Lower leg skin (tissue), 4 donors: ENCODE measurements at regions not wholly inside any gene's neighbourhood (a gene's known extent, or its start where the extent isn't known, plus 50 kb on each side); places are given as distances from the start of the nearest gene placed in this dataset.

Source experiments
- DNase-seq, 2 donors: peaks; one replicate each; pipeline ENCODE4 v3.0.0-alpha.2; 2019; ENCODE audit warnings: low spot score in 2 of 2
- H3K4me3 ChIP-seq: fragments of 200-600 bp; sonication (generic); 2 replicates; pipeline ENCODE4 v1.5.1; 2017; ENCODE audit warnings: mild to moderate bottlenecking, low read depth; ENCODE audit not compliant: poor library complexity, severe bottlenecking
- CTCF ChIP-seq, 3 donors: fragments of 450-650 bp; IDR thresholded peaks; one replicate each; pipeline ENCODE4 v1.5.1; 2016; ENCODE audit warnings: antibody characterized with exemption in 3 of 3, mild to moderate bottlenecking in 3 of 3, moderate library complexity in 2 of 3
- POLR2A ChIP-seq, 2 donors: fragments of 450-650 bp; IDR thresholded peaks; one replicate each; pipeline ENCODE4 v1.6.1; 2016 to 2017; ENCODE audit warnings: antibody characterized with exemption in 2 of 2, mild to moderate bottlenecking in 1 of 2, moderate library complexity in 1 of 2
- WGBS, 2 donors: methylation state at CpG; one replicate each; pipeline ENCODE4 v1.1.5; 2018; 5-methylcytosine and 5-hydroxymethylcytosine counted together
- intact Hi-C: fragments of 100-400 bp; cut with DNase I; formaldehyde crosslinking; loops from one replicate; pipeline ENCODE4 v1.15.0; 2023; ENCODE audit warnings: low total_unique reads

DNA sequence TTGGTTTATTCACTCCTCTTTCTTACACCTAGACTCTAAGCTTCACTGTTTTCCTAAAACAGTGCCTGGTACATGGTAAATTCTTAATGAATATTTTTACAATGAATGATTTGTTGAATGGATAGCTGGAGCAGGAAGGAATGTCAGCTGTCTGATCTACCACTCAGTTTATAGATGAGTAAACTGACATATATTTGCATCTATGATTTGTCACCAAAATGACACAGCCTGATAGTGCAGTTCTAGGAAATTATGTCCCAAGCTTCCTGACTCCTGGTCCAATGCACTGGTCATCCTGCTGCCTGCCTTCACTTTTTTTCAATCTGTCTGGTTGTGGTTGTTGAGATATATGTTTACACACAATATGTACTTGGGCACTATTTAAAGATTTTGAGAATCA, 651.7 kb upstream of the WWC1 start:
- TF ChIP-seq POLR2A (IDR thresholded peaks at IDR 0.05) (no peak), CTCF (IDR thresholded peaks at IDR 0.05) (no peak)
- intact Hi-C loops = no loop called here

DNA sequence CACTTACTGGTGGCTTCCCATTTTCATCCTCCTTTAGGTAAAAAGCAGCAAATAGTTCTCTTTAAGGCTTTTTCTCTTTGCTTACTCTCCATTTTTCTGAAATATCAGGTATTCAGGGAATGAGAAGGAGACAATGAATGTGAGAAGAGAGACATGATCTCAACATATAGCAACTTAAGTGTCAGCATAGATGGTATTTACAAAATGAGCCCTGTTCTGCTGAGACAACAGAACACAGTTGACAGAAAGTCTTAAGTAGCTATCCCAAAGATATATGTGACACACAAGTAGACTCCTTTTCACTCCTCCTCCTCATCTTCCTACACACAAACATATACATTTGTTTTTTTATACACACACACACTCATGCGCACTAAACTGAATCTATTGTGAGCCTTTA, 649.3 kb upstream of the WWC1 start:
- 97% methylated on average over 1 of the region's 1 CpG for WGBS, 2 donors
- intact Hi-C loops = no loop called here
- TF ChIP-seq CTCF (IDR thresholded peaks at IDR 0.05) (no peak), POLR2A (IDR thresholded peaks at IDR 0.05) (no peak)
- no peak for DNase-seq
- H3K4me3 ChIP-seq = no peak overlapping the region

More for the DNA sequence above, 651.7 kb upstream of the WWC1 start:
- no peak overlapping the region for H3K4me3 ChIP-seq
- DNase-seq = no peak

DNA sequence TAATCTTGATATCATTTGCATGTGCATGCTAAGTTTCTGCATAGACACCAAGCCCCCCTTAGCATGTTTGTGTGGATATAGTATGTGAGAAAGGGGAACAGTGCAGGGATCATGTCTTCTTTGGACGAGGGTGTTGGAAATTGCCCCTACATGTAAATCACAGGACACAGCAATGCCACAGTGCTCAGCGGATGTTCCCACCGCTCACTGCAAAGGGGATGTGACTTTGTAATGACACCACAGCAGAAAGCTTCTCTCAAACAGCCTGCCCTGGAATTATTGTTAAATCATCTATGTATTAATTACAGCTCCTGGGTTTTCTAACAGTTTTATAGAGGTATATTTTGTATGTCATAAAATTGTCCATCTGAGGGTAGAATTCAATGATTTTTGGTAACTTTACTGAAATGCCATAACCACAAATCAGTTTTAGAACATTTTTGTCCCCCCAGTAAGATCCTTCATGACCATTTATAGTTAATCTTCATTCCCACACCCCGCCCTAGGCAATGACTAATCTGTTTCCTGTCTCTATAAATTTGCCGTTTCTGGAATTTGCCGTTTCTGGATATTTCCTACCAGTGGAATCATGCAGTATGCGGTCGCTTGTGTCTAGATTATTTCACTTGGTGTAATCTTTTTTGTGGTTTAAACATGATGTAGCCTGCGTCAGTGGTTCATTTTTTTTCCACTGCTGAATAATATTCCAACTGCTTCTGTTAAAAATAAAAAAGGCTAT, 648.5 kb upstream of the WWC1 start:
- intact Hi-C loops = no loop called here
- DNase-seq = no peak
- no peak for TF ChIP-seq CTCF (IDR thresholded peaks at IDR 0.05)
- no peak for TF ChIP-seq POLR2A (IDR thresholded peaks at IDR 0.05)
- H3K4me3 ChIP-seq = no peak overlapping the region
- WGBS, 2 donors = 33 to 38% methylated on average over 9 of the region's 9 CpGs

GRCh38 chr5:167643631-167644280, 647.7 kb upstream of the WWC1 start:
- DNase-seq = no peak
- TF ChIP-seq POLR2A (IDR thresholded peaks at IDR 0.05) (no peak), CTCF (IDR thresholded peaks at IDR 0.05) (no peak)
- intact Hi-C loops = no loop called here
- 37 to 40% methylated on average over 3 of the region's 3 CpGs for WGBS, 2 donors
- H3K4me3 ChIP-seq = no peak overlapping the region

DNA sequence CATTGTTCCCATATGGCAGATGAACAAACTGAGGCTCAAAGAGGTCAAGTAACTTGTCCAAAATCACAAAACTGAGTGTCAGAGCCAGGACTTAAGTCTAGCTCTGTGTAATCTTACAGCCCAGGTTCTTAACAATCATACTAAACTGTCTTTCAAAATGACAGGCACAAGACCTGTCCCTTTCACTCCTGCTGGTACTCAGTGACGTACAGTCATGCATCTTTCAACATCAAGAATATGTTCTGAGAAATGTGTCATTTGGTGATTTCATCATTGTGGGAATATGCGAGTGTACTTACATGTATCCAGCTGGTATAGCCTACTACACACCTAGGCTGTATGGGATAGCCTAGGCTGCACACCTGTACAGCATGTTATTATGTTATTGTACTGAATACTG, 646.8 kb upstream of the WWC1 start:
- intact Hi-C loops = no loop called here

More for the DNA sequence above, 646.8 kb upstream of the WWC1 start:
- no peak for TF ChIP-seq POLR2A (IDR thresholded peaks at IDR 0.05)
- no peak for TF ChIP-seq CTCF (IDR thresholded peaks at IDR 0.05)
- no peak overlapping the region for H3K4me3 ChIP-seq
- 77 to 84% methylated on average over 2 of the region's 2 CpGs for WGBS, 2 donors
- DNase-seq = no peak
